GM12891 (cell line): ENCODE measurements at regions not wholly inside any gene's neighbourhood (a gene's known extent, or its start where the extent isn't known, plus 50 kb on each side); places are given as distances from the start of the nearest gene placed in this dataset.

Experiments
- POLR2A ChIP-seq: IDR thresholded peaks from 2 replicates; pipeline ENCODE4 v1.6.1; 2011; ENCODE audit warnings: low read depth, low read length, control low read depth
- TAF1 ChIP-seq: IDR thresholded peaks from 2 replicates; pipeline ENCODE4 v1.6.1; 2011; ENCODE audit warnings: low read depth, low read length, control low read depth

DNA sequence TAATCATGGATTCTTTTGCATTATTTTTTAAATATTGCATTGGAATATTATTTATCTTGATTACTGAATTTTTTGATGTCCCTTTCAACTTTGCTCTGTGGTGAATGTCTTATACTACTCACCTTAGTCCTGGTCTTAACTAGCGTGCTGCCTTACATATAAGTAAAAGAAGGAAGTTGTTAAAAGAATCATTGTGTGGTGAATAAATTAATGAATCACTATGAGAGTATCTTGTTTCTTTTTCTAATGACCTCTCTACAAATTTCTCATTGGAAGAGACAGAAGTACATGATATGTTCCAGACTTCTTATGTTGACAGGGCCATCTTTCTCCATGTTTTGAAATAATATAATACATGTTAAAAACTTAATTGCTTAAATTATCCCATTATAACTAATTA, 432.6 kb upstream of the MMADHC start:
- TF ChIP-seq TAF1: no peak
- TF ChIP-seq POLR2A: no peak
